Heart left ventricle (tissue), 13 donors: ENCODE measurements at regions not wholly inside any gene's neighbourhood (a gene's known extent, or its start where the extent isn't known, plus 50 kb on each side); places are given as distances from the start of the nearest gene placed in this dataset.

ENCODE experiments used
- CTCF ChIP-seq, 12 donors: fragments of 200-600 bp; sonication (generic) in 4 of 12; IDR thresholded peaks; one replicate each; pipeline versions ENCODE4 v1.5.0 to v1.8.0; 2018 to 2022; ENCODE audit warnings: antibody characterized with exemption in 12 of 12, mild to moderate bottlenecking in 5 of 12
- POLR2A ChIP-seq, 2 donors: fragments of 450-650 bp; IDR thresholded peaks; one replicate each; pipeline ENCODE4 v1.6.1; 2017; ENCODE audit warnings: antibody characterized with exemption in 2 of 2, mild to moderate bottlenecking in 2 of 2, moderate library complexity in 2 of 2
- donor health status: ischemic (EF 13 %, LVEDD 7.1; RV severe dilation, severe dysfunction).
- donor health status: DM: no; HTN: yes; CAD: no.
- donor health status: DM: no; HTN: no; CAD: no.
- donor health status: ischemic (EF 25% LVEDD 6.9; RV normal size, moderate dysfunction).
- donor health status: ischemic (EF 25% LVEDD 5.7; RV mildly dilated, moderate dysfunction).
- donor health status: ischemic (EF 35%, LVEDD 5.7; RV mildly dilated, moderate dysfunction).
- donor health status: nonischemic (EF 11% LVEDD 7.7; RV severe dilation, severe dysfunction).
- donor health status: DM: yes; HTN: yes; CAD: no.
- donor health status: PGD.
- donor health status: ischemic (EF 29% LVEDD 5.4; RV normal size, mild dysfunction).
- donor health status: nonischemic (EF 23%, LVEDD 6.1; RV moderate dilation, normal function).

- no peak for TF ChIP-seq POLR2A (IDR thresholded peaks at IDR 0.05)
- no peak for TF ChIP-seq CTCF (IDR thresholded peaks at IDR 0.05)
These were observed 90.2 kb upstream of the UXS1 start for GRCh38 chr2:106284255-106284654.
